Nephron (organoid): ENCODE measurements at regions not wholly inside any gene's neighbourhood (a gene's known extent, or its start where the extent isn't known, plus 50 kb on each side); places are given as distances from the start of the nearest gene placed in this dataset.

Source experiments
- H3K27ac Mint-ChIP-seq, 3 experiments: 2 replicates each; pipeline ENCODE4 v1.8.0; 2020; ENCODE audit warnings: mixed read lengths in 3 of 3, mild to moderate bottlenecking in 2 of 3, moderate library complexity in 1 of 3
- H3K27me3 Mint-ChIP-seq: 2 replicates; pipeline ENCODE4 v1.8.0; 2021; ENCODE audit warnings: low read depth, mild to moderate bottlenecking, moderate library complexity, mixed read lengths
- H3K36me3 Mint-ChIP-seq: 2 replicates; pipeline ENCODE4 v1.8.0; 2020; ENCODE audit warnings: low read depth, mixed read lengths
- H3K4me1 Mint-ChIP-seq: 2 replicates; pipeline ENCODE4 v1.8.0; 2020; ENCODE audit warnings: mixed read lengths
- H3K4me3 Mint-ChIP-seq, 3 experiments: 2 replicates each; pipeline ENCODE4 v1.8.0; 2020; ENCODE audit warnings: mild to moderate bottlenecking in 3 of 3, mixed read lengths in 3 of 3, moderate library complexity in 2 of 3
- H3K9me3 Mint-ChIP-seq: 2 replicates; pipeline ENCODE4 v1.8.0; 2020; ENCODE audit warnings: mixed read lengths
- TF ChIP-seq, protein P1 (sequence below), 3 experiments: fragments of 200-600 bp; sonication (generic); IDR thresholded peaks; one replicate each; pipeline ENCODE4 v1.5.0; 2021; ENCODE audit warnings: antibody characterized with exemption in 3 of 3; ENCODE audit not compliant: unreplicated experiment in 3 of 3

- TF ChIP-seq, protein P1, sequence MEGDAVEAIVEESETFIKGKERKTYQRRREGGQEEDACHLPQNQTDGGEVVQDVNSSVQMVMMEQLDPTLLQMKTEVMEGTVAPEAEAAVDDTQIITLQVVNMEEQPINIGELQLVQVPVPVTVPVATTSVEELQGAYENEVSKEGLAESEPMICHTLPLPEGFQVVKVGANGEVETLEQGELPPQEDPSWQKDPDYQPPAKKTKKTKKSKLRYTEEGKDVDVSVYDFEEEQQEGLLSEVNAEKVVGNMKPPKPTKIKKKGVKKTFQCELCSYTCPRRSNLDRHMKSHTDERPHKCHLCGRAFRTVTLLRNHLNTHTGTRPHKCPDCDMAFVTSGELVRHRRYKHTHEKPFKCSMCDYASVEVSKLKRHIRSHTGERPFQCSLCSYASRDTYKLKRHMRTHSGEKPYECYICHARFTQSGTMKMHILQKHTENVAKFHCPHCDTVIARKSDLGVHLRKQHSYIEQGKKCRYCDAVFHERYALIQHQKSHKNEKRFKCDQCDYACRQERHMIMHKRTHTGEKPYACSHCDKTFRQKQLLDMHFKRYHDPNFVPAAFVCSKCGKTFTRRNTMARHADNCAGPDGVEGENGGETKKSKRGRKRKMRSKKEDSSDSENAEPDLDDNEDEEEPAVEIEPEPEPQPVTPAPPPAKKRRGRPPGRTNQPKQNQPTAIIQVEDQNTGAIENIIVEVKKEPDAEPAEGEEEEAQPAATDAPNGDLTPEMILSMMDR (IDR thresholded peaks at IDR 0.05; ENCODE audit: unreplicated experiment in 3 of 3): no peak
- Mint-ChIP-seq H3K9me3 (no peaks in the 10 kb centered on the region), H3K4me3 (no peak overlapping the region), H3K36me3 (no peaks in the 10 kb centered on the region), H3K4me1 (peaks cover 50% of the 10 kb centered on the region), H3K27me3 (peaks cover 4% of the 10 kb centered on the region), H3K27ac (peak overlapping the region in 1 of 3 experiments; percentile 57)
These were observed 226.9 kb upstream of the TNP1 start for GRCh38 chr2:217086718-217087117.

- Mint-ChIP-seq H3K4me3 (no peak overlapping the region), H3K36me3 (no peaks in the 10 kb centered on the region), H3K4me1 (peaks cover 50% of the 10 kb centered on the region), H3K27me3 (peaks cover under 1% of the 10 kb centered on the region), H3K9me3 (no peaks in the 10 kb centered on the region), H3K27ac (no peak overlapping the region)
- TF ChIP-seq, protein P1 (IDR thresholded peaks at IDR 0.05; ENCODE audit: unreplicated experiment in 3 of 3): no peak
These were observed 226.2 kb upstream of the TNP1 start for GRCh38 chr2:217086038-217086522.

DNA sequence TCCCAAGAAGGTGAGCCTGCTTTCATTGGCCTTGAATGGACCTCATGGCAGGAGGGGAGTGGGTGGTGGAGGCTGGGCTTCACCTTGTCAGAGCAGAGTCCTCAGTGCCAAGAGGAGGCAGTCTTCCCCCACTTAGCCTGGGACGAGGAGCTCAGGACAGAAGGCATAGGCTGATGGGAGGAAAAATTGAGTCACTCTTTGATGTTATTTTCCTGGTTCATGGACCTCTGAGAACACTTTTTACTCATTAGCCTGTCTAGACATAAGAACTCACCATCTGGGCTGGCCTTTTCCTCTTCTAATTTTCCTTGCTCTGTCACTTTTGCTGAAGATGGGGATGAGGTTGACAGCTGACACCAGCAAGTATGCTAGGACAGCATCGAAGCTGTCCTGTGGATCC lies 225.7 kb upstream of the TNP1 start:
- H3K27ac Mint-ChIP-seq: peak overlapping the region in 1 of 3 experiments; percentile 15

GRCh38 chr2:217081799-217082198 lies 221.9 kb upstream of the TNP1 start:
- Mint-ChIP-seq H3K9me3 (no peaks in the 10 kb centered on the region), H3K27ac (peak overlapping the region in 2 of 3 experiments; percentile 28 to 59), H3K27me3 (peaks cover 9% of the 10 kb centered on the region), H3K4me3 (no peak overlapping the region), H3K4me1 (peaks cover 38% of the 10 kb centered on the region), H3K36me3 (no peaks in the 10 kb centered on the region)
- TF ChIP-seq, protein P1 (IDR thresholded peaks at IDR 0.05; ENCODE audit: unreplicated experiment in 3 of 3): no peak

More for the DNA sequence above, 225.7 kb upstream of the TNP1 start:
- H3K4me3 Mint-ChIP-seq: no peak overlapping the region
- no peaks in the 10 kb centered on the region for H3K36me3 Mint-ChIP-seq
- H3K9me3 Mint-ChIP-seq: no peaks in the 10 kb centered on the region
- peaks cover 45% of the 10 kb centered on the region for H3K4me1 Mint-ChIP-seq
- H3K27me3 Mint-ChIP-seq: no peaks in the 10 kb centered on the region
- TF ChIP-seq, protein P1 (IDR thresholded peaks at IDR 0.05; ENCODE audit: unreplicated experiment in 3 of 3): no peak

- H3K27ac Mint-ChIP-seq: no peak overlapping the region
- no peaks in the 10 kb centered on the region for H3K36me3 Mint-ChIP-seq
- H3K4me3 Mint-ChIP-seq: no peak overlapping the region
- H3K27me3 Mint-ChIP-seq: peaks cover 9% of the 10 kb centered on the region
- H3K9me3 Mint-ChIP-seq: no peaks in the 10 kb centered on the region
- peaks cover 46% of the 10 kb centered on the region for H3K4me1 Mint-ChIP-seq
- TF ChIP-seq, protein P1 (IDR thresholded peaks at IDR 0.05; ENCODE audit: unreplicated experiment in 3 of 3): no peak
These were observed 219.3 kb upstream of the TNP1 start for GRCh38 chr2:217079165-217079564.

GRCh38 chr2:217077831-217078407 lies 218.1 kb upstream of the TNP1 start:
- Mint-ChIP-seq H3K4me1 (peaks cover 46% of the 10 kb centered on the region), H3K9me3 (no peaks in the 10 kb centered on the region), H3K27me3 (peaks cover 9% of the 10 kb centered on the region), H3K36me3 (no peaks in the 10 kb centered on the region), H3K27ac (peak overlapping the region in 1 of 3 experiments; percentile 61), H3K4me3 (no peak overlapping the region)
- TF ChIP-seq, protein P1 (IDR thresholded peaks at IDR 0.05; ENCODE audit: unreplicated experiment in 3 of 3): no peak
